HG02678 (cell line): ENCODE measurements at regions not wholly inside any gene's neighbourhood (a gene's known extent, or its start where the extent isn't known, plus 50 kb on each side); places are given as distances from the start of the nearest gene placed in this dataset.

ENCODE experiments used
- ATAC-seq: cut with Tn5 transposase; IDR thresholded peaks from one replicate; pipeline ENCODE4 v1.9.1; 2021; ENCODE audit warnings: mild to moderate bottlenecking, moderate library complexity; ENCODE audit not compliant: unreplicated experiment

GRCh38 chr7:46143949-46144917 lies 223.2 kb upstream of the IGFBP3 start:
- ATAC-seq: no peak

- no peak for ATAC-seq
These were observed 222.3 kb upstream of the IGFBP3 start for GRCh38 chr7:46143421-46143820.

- ATAC-seq: no peak
These were observed 218.0 kb upstream of the IGFBP3 start for GRCh38 chr7:46139079-46139478.

DNA sequence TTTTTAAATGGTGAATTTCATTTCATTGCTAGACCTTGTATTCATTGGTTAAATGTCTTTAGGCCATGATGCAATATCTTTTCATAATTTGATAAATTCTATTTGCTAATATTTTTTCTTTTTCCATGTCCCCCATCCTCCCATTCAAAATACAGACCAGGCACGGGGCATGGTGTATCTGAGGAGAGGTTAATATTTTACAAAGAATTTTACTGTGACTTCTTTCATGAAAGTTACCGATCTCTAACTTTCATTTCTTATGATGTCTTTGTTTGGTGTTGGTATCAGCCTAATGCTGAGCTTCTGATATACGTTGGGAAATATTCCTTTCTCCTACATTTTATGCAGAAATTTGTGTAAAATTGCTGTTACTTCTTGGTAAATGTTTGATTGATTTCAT lies 216.7 kb upstream of the IGFBP3 start:
- no peak for ATAC-seq

DNA sequence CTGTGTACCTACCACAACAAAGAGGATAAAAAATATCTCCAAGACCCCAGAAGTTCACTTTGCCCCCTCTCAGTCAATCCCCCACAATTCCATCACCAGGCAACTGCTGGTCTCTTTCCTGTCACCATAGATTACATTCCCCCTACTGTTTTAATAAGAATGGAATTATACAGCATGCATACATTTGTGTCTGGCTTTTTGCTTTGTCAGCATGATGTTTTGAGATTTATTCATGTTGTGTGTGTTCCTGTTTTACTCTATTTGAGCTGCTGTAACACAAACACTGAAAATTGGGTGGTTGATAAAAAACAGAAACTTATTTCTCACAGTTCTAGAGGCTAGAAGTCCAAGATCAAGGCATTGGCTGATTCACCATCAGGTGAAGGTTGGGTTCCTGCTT lies 214.5 kb upstream of the IGFBP3 start:
- no peak for ATAC-seq

DNA sequence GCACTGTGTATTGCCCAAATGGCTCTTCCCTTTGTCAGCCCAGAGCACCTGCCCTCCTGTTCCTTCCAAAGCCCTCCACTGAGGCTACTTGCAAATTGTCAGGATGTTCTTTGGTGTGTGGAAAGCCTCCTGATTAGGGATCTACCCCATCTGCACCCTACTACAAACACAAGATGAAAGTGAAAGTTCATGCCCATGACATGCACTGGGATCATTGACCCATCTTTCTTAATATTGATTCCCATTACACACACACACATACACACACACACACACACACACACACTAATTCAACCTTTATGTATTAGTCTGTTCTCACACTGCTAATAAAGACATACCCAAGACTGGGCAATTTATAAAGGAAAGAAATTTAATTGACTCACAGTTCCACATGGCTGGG lies 213.7 kb upstream of the IGFBP3 start:
- ATAC-seq: no peak

- ATAC-seq: no peak
These were observed 213.3 kb upstream of the IGFBP3 start for GRCh38 chr7:46134385-46134784.

GRCh38 chr7:46133751-46134150 lies 212.7 kb upstream of the IGFBP3 start:
- ATAC-seq: no peak

DNA sequence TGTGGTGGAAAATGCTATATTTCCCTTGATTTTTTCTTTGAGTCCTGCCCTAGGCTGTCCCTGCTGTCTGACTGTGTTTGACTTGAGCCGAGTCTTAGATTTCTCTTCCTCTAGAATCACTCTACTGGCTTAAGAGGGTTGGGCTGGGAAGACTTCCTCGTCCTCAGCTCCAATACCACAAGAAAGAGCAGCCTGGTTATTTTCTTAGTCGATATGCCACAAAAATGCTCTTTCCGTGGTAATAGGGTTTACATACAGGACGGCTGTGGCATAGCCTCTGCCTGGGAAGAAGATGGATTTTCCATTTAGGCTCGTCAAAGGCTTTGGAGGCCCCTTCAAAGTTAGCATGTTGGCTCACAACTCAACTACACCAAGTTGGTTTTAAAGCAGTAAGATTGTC lies 212.0 kb upstream of the IGFBP3 start:
- no peak for ATAC-seq

GRCh38 chr7:46131916-46132795 lies 211.1 kb upstream of the IGFBP3 start:
- ATAC-seq: no peak

GRCh38 chr7:46129831-46130230 lies 208.8 kb upstream of the IGFBP3 start:
- no peak for ATAC-seq

DNA sequence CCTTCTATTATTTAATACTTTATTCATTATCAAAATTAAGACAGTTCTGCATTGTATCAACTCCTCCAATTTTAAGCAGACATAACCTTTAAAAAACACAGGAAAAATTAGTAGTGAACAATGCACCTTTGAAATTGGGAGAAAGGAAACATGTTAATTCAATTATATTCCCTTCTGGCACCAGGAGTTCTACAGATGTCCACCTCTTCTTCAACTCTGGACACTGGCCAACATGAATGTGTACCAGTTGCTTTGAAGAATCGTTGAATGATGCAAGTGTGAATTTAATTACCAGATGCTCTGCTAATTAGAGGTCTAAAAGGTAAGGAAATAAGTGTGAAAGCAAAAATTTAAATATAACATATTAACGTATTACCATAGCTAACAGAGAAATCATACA lies 206.7 kb upstream of the IGFBP3 start:
- no peak for ATAC-seq

- no peak for ATAC-seq
These were observed 205.7 kb upstream of the IGFBP3 start for GRCh38 chr7:46126675-46127300.

- no peak for ATAC-seq
These were observed 202.8 kb upstream of the IGFBP3 start for GRCh38 chr7:46123756-46124343.

- no peak for ATAC-seq
These were observed 194.3 kb upstream of the IGFBP3 start for GRCh38 chr7:46115410-46115809.

- ATAC-seq: no peak
These were observed 188.4 kb upstream of the IGFBP3 start for GRCh38 chr7:46109437-46109836.

- no peak for ATAC-seq
These were observed 187.2 kb upstream of the IGFBP3 start for GRCh38 chr7:46108272-46108671.

DNA sequence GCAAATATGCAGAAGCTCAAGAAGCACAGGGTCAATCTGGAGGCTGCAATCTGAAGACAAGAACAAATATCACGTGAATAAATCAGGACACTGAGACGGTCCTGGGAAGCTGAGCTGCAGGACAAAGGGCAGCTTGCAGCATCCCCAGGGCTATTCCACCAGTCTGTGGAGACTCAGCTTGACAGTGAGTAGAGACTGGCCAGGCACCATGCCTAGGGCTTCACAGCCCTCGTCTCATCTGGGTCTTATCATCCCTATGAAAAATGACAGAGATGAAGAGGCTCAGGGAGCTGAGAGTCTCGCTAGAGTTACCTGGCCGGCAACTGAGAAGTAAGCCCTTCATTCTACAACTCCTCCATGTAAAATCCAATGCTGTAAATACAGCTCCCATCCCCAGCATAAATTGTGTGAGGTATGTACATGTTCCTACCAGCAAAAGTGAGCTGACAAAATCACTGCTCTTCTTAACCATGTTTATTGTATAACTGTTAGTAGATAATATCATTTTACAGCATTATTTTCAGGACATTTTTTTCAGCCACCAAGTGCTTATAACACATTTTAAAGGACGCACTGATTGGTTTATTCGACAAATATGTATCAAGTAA lies 186.6 kb upstream of the IGFBP3 start:
- no peak for ATAC-seq

DNA sequence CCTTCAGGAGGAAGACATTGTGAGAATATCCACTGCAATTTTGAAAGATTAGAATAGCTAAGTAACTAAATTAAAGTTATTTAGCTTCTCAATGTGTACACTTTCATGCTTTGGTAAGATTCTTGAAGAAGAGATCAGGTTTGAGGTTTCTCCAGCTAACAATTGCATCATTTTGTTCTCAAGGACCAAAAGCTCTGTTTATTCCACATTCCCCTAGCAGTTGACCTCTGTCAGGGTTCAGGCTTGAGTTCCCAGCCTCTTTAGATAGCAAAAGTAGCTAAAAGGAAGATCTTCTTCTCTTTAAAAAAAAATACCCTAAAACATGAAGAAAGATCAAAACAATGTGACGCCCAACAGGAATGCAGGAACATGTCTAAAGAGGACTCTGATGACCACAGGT lies 179.4 kb upstream of the IGFBP3 start:
- no peak for ATAC-seq

- ATAC-seq: no peak
These were observed 178.0 kb upstream of the IGFBP3 start for GRCh38 chr7:46099076-46099475.

- no peak for ATAC-seq
These were observed 170.0 kb upstream of the IGFBP3 start for GRCh38 chr7:46091071-46091470.
